Upper lobe of right lung (tissue), 1 donor: ENCODE measurements at regions not wholly inside any gene's neighbourhood (a gene's known extent, or its start where the extent isn't known, plus 50 kb on each side); places are given as distances from the start of the nearest gene placed in this dataset.
A peak's percentile ranks its signal among the peaks of the same experiment; 100 is the strongest.
"Not testable (repeated sequence)": the region's sequence is repeated elsewhere in the genome, so short reads cannot be mapped to it uniquely, and the experiment has no call there.

Experiments used
- ATAC-seq: fragments of 200-7000 bp; cut with Tn5 transposase; one replicate; pipeline ENCODE4 v1.9.1; 2020; ENCODE audit warnings: mild to moderate bottlenecking, moderate library complexity
- DNase-seq: peaks from one replicate; pipeline ENCODE4 v3.0.0-alpha.2; 2020
- H3K27ac ChIP-seq: fragments of 200-600 bp; one replicate; pipeline ENCODE4 v1.8.0; 2022
- H3K27me3 ChIP-seq: fragments of 200-600 bp; one replicate; pipeline ENCODE4 v1.8.0; 2022; ENCODE audit warnings: mild to moderate bottlenecking
- H3K36me3 ChIP-seq: fragments of 200-600 bp; one replicate; pipeline ENCODE4 v1.8.0; 2022
- H3K4me1 ChIP-seq: fragments of 200-600 bp; one replicate; pipeline ENCODE4 v1.8.0; 2022
- H3K4me3 ChIP-seq: fragments of 200-600 bp; one replicate; pipeline ENCODE4 v1.8.0; 2022; ENCODE audit warnings: mild to moderate bottlenecking
- H3K9me3 ChIP-seq: fragments of 200-600 bp; one replicate; pipeline ENCODE4 v1.8.0; 2022
- CTCF ChIP-seq: fragments of 200-600 bp; IDR thresholded peaks from one replicate; pipeline ENCODE4 v1.8.0; 2022; ENCODE audit warnings: antibody characterized with exemption
- intact Hi-C: fragments of 100-400 bp; cut with DNase I; formaldehyde crosslinking; loops from one replicate; pipeline ENCODE4 v1.11.0; 2022
- donor health status: DM: no; HTN: yes; CAD: no; lungs with severe emphysema.

DNA sequence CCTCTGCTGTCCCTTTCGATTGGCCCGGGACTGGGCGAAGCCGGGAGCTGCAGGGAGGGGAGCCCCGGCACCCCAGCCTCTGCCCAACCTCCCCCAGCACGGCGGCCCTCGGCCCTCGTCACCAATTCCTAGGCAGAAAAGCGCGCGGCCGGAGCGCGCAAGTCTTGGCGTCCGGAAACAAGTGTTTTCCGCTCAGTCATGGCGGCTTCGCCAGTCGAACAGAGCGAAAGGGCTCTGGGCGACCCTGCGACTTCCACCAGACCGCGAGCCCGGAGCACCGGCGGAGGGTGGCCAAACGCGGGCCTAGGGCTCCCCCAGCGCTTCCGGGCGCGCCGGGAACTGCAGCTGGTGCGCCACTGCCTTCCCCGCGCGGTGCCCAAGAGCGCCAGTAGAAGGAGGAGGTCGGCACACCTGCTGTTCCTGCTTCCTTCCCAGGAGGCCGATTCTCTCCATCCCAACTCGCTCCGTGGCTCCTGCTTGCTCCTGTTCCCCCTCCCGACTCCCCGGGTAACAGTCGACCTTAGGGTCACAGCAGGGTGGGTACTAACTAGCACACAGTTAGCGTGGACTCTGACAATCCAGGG lies 729.9 kb downstream of the ZWINT start:
- Histone ChIP-seq H3K36me3 (no peaks in the 10 kb centered on the region), H3K4me3 (peak overlapping the region; percentile 48), H3K27me3 (peaks cover 39% of the 10 kb centered on the region), H3K4me1 (peaks cover 9% of the 10 kb centered on the region), H3K27ac (no peak overlapping the region), H3K9me3 (no peaks in the 10 kb centered on the region)
- peak; percentile 61 for TF ChIP-seq CTCF
- ATAC-seq (peak; percentile 92), DNase-seq (peak; percentile 80)
- intact Hi-C loops, result no loop called here

- H3K27ac ChIP-seq, result no peak overlapping the region
- no peaks in the 10 kb centered on the region for H3K36me3 ChIP-seq
- intact Hi-C loops, result no loop called here
- H3K4me3 ChIP-seq, result peak overlapping the region; percentile 48
- DNase-seq, result peak; percentile 66
- peaks cover 39% of the 10 kb centered on the region for H3K27me3 ChIP-seq
- no peak for TF ChIP-seq CTCF
- H3K9me3 ChIP-seq, result no peaks in the 10 kb centered on the region
- ATAC-seq, result peak; percentile 20
- peaks cover 9% of the 10 kb centered on the region for H3K4me1 ChIP-seq
Measured at GRCh38 chr10:55630491-55631056, 730.5 kb downstream of the ZWINT start.

GRCh38 chr10:55629793-55630490 lies 731.1 kb downstream of the ZWINT start:
- peak; percentile 44 for TF ChIP-seq CTCF
- Histone ChIP-seq H3K36me3 (no peaks in the 10 kb centered on the region), H3K9me3 (no peaks in the 10 kb centered on the region), H3K4me3 (peak overlapping the region; percentile 10), H3K4me1 (peaks cover 9% of the 10 kb centered on the region), H3K27me3 (peaks cover 39% of the 10 kb centered on the region), H3K27ac (no peak overlapping the region)
- ATAC-seq, result peak; percentile 51
- peak; percentile 64 for DNase-seq
- intact Hi-C loops, result no loop called here

- H3K36me3 ChIP-seq, result no peaks in the 10 kb centered on the region
- intact Hi-C loops, result no loop called here
- peaks cover 39% of the 10 kb centered on the region for H3K27me3 ChIP-seq
- TF ChIP-seq CTCF, result no peak
- H3K4me1 ChIP-seq, result peaks cover 9% of the 10 kb centered on the region
- DNase-seq (peak; percentile 55), ATAC-seq (no peak)
- no peak overlapping the region for H3K27ac ChIP-seq
- no peak overlapping the region for H3K4me3 ChIP-seq
- H3K9me3 ChIP-seq, result no peaks in the 10 kb centered on the region
Measured at GRCh38 chr10:55628260-55628701, 732.8 kb downstream of the ZWINT start.

DNA sequence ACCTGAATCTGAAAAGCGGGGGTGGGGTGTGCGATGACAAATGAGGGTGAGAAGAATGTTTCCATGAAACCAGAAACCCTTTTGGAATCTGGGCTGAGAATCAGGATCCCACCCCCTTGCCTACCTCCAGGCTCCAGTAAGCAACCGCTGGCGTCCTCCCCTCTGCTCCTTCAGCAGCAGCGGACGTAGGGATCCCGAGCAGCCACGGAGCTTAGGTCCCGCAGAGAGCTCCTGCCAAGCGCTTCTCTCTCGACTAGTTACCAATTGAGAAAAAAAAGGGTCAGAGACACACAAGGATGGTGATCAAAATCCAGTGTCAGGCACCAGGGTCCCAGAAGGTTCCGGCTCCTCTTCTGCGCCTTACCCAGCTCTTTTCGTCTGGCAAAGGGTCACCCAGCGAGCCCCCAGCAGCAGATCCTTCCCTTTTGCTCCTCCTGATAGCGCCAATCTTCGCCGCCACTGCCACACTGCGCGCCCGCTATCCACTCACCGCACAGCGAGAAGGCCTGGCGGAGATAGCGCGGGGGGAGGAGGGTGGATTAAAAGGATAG lies 733.5 kb downstream of the ZWINT start:
- DNase-seq (peak; percentile 36), ATAC-seq (no peak)
- no peaks in the 10 kb centered on the region for H3K36me3 ChIP-seq
- peaks cover 9% of the 10 kb centered on the region for H3K4me1 ChIP-seq
- no peaks in the 10 kb centered on the region for H3K9me3 ChIP-seq
- intact Hi-C loops, result no loop called here
- no peak for TF ChIP-seq CTCF
- peaks cover 39% of the 10 kb centered on the region for H3K27me3 ChIP-seq
- no peak overlapping the region for H3K27ac ChIP-seq
- H3K4me3 ChIP-seq, result no peak overlapping the region

DNA sequence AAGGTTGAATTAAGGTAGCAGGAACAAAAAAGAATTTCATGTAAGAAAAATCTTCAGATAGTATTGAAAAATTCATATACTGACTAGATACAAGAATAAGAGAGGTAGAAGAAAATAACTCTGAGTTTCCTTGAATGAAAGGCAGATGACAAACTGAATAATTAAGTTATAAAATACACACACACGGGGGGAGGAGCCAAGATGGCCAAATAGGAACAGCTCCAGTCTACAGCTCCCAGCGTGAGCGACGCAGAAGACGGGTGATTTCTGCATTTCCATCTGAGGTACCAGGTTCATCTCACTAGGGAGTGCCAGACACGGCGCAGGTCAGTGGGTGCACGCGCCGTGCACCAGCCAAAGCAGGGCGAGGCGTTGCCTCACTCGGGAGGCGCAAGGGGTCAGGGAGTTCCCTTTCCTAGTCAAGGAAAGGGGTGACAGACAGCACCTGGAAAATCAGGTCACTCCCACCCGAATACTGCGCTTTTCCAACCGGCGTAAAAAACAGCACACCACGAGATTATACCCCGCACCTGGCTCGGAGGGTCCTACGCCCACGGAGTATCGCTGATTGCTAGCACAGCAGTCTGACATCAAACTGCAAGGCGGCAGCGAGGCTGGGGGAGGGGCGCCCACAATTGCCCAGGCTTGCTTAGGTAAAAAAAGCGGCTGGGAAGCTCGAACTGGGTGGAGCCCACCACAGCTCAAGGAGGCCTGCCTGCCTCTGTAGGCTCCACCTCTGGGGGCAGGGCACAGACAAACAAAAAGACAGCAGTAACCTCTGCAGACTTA lies 759.2 kb downstream of the ZWINT start:
- H3K27ac ChIP-seq, H3K36me3 ChIP-seq, intact Hi-C loops, ATAC-seq, H3K9me3 ChIP-seq, DNase-seq, H3K4me1 ChIP-seq, H3K27me3 ChIP-seq: not testable (repeated sequence)
- H3K4me3 ChIP-seq, result peak overlapping the region; percentile 2
